ENCODE measurements at regions not wholly inside any gene's neighbourhood (a gene's known extent, or its start where the extent isn't known, plus 50 kb on each side); places are given as distances from the start of the nearest gene placed in this dataset.

- TF ChIP-seq, protein P1, sequence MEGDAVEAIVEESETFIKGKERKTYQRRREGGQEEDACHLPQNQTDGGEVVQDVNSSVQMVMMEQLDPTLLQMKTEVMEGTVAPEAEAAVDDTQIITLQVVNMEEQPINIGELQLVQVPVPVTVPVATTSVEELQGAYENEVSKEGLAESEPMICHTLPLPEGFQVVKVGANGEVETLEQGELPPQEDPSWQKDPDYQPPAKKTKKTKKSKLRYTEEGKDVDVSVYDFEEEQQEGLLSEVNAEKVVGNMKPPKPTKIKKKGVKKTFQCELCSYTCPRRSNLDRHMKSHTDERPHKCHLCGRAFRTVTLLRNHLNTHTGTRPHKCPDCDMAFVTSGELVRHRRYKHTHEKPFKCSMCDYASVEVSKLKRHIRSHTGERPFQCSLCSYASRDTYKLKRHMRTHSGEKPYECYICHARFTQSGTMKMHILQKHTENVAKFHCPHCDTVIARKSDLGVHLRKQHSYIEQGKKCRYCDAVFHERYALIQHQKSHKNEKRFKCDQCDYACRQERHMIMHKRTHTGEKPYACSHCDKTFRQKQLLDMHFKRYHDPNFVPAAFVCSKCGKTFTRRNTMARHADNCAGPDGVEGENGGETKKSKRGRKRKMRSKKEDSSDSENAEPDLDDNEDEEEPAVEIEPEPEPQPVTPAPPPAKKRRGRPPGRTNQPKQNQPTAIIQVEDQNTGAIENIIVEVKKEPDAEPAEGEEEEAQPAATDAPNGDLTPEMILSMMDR (IDR thresholded peaks at IDR 0.05; ENCODE audit: insufficient read depth, low read length, severe bottlenecking), result no peak
- FAIRE-seq (no peak), DNase-seq (ENCODE audit: low read depth) (no peak)
- Histone ChIP-seq H3K27me3 (ENCODE audit: control insufficient read depth, insufficient read depth, low read length) (no peaks in the 10 kb centered on the region), H3K4me3 (ENCODE audit: low read depth, low read length) (no peak overlapping the region), H3K36me3 (ENCODE audit: control insufficient read depth, insufficient read depth, low read length) (no peaks in the 10 kb centered on the region)
Measured at GRCh38 chrY:15465880-15466279, 941.6 kb downstream of the NLGN4Y start.

DNA sequence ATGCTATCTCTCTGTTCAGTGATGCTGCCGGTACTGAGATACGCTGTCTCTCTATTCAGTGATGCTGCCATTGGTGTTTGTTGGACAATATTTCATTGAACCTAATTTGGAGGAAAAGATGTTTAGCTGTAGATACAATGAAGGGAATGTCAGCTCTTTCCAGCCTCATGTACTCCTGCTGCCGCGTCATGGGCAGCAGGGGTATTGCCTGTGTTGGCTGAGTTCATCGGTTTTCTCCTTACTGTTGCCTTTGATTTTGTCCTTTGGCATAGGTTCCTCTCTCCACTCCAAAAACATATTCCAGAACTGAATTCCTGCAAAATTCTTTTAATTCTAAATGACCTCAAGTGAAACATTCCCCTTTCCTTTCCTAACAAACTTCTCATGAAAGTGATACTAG lies 942.6 kb downstream of the NLGN4Y start:
- H3K27me3 ChIP-seq (ENCODE audit: control insufficient read depth, insufficient read depth, low read length), result no peaks in the 10 kb centered on the region
- no peak overlapping the region for H3K4me3 ChIP-seq (ENCODE audit: low read depth, low read length)
- TF ChIP-seq, protein P1 (IDR thresholded peaks at IDR 0.05; ENCODE audit: insufficient read depth, low read length, severe bottlenecking), result no peak
- no peak for FAIRE-seq
- H3K36me3 ChIP-seq (ENCODE audit: control insufficient read depth, insufficient read depth, low read length), result no peaks in the 10 kb centered on the region
- DNase-seq (ENCODE audit: low read depth), result no peak

DNA sequence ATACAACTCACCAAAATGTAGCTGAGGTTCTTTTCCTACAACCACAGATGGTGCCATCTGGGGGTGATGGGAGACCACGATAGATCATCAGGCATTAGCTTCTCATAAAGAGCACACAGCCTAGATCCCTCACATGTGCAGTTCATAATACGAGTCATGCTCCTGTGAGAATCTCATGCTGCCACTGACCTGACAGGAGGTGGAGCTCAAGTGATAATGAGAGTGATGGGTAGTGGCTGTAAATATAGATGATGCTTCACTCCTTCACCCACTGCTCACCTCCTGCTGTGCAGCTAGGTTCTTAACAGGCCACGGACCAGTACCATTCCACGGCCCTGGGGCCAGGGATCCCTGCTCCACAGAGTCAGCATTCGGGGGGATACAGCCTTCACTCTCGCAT lies 943.8 kb downstream of the NLGN4Y start:
- no peak overlapping the region for H3K4me3 ChIP-seq (ENCODE audit: low read depth, low read length)
- no peak for FAIRE-seq
- TF ChIP-seq, protein P1 (IDR thresholded peaks at IDR 0.05; ENCODE audit: insufficient read depth, low read length, severe bottlenecking), result no peak

DNA sequence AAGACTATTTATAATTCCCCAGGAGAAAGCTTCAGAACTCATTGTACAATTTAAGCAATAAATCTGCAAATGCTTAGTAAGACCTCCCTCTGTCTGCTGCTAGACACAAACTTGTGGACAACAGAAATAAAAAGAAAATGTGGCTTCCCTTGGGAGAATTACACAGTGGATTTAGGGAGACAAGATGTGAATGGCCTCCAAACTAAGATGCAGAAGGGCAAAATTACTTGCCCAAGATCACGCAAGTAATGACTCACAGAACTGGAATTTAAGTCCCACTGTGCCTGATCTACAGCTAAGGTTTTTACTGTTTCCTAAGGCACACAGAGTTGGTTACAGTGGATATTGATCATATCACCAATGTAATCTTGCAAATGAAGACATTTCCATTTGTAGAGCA lies 947.0 kb downstream of the NLGN4Y start:
- Histone ChIP-seq H3K36me3 (ENCODE audit: control insufficient read depth, insufficient read depth, low read length) (no peaks in the 10 kb centered on the region), H3K4me3 (ENCODE audit: low read depth, low read length) (no peak overlapping the region), H3K27me3 (ENCODE audit: control insufficient read depth, insufficient read depth, low read length) (no peaks in the 10 kb centered on the region)
- peak; percentile 13 for DNase-seq (ENCODE audit: low read depth)
- TF ChIP-seq, protein P1 (IDR thresholded peaks at IDR 0.05; ENCODE audit: insufficient read depth, low read length, severe bottlenecking), result no peak
- no peak for FAIRE-seq

More for the DNA sequence above, 943.8 kb downstream of the NLGN4Y start:
- DNase-seq (ENCODE audit: low read depth), result peak; percentile 12
- no peaks in the 10 kb centered on the region for H3K36me3 ChIP-seq (ENCODE audit: control insufficient read depth, insufficient read depth, low read length)
- no peaks in the 10 kb centered on the region for H3K27me3 ChIP-seq (ENCODE audit: control insufficient read depth, insufficient read depth, low read length)

- TF ChIP-seq, protein P1 (IDR thresholded peaks at IDR 0.05; ENCODE audit: insufficient read depth, low read length, severe bottlenecking), result no peak
- Histone ChIP-seq H3K36me3 (ENCODE audit: control insufficient read depth, insufficient read depth, low read length) (no peaks in the 10 kb centered on the region), H3K27me3 (ENCODE audit: control insufficient read depth, insufficient read depth, low read length) (no peaks in the 10 kb centered on the region), H3K4me3 (ENCODE audit: low read depth, low read length) (no peak overlapping the region)
- FAIRE-seq, result no peak
- no peak for DNase-seq (ENCODE audit: low read depth)
Measured at GRCh38 chrY:15478348-15478963, 954.1 kb downstream of the NLGN4Y start.

- TF ChIP-seq, protein P1 (IDR thresholded peaks at IDR 0.05; ENCODE audit: insufficient read depth, low read length, severe bottlenecking), result no peak
- no peaks in the 10 kb centered on the region for H3K27me3 ChIP-seq (ENCODE audit: control insufficient read depth, insufficient read depth, low read length)
- no peak overlapping the region for H3K4me3 ChIP-seq (ENCODE audit: low read depth, low read length)
- no peak for DNase-seq (ENCODE audit: low read depth)
- no peaks in the 10 kb centered on the region for H3K36me3 ChIP-seq (ENCODE audit: control insufficient read depth, insufficient read depth, low read length)
- FAIRE-seq, result no peak
Measured at GRCh38 chrY:15500536-15500935, 976.2 kb downstream of the NLGN4Y start.

Data from bronchial epithelial cell (primary cell).